HCT116 (cell line): ENCODE measurements at regions not wholly inside any gene's neighbourhood (a gene's known extent, or its start where the extent isn't known, plus 50 kb on each side); places are given as distances from the start of the nearest gene placed in this dataset.

Experiments
- ATAC-seq: fragments of 200-7000 bp; cut with Tn5 transposase; 2 replicates; pipeline ENCODE4 v1.9.1; 2020; ENCODE audit warnings: mild to moderate bottlenecking, moderate library complexity
- BruUV-seq: library from RNA; stranded (reverse); fragments of 400-500 nt; replicated peaks from 2 replicates; lab custom pipeline; 2021; lab: Mats Ljungman, UMichigan
- CTCF ChIA-PET: fragments of 300-600 bp; sonication (Branson Sonifier 250); formaldehyde crosslinking; loops from one replicate; lab custom pipeline; 2021; ENCODE audit warnings: antibody characterized with exemption; lab: Charles Lee
- POLR2A ChIA-PET: fragments of 300-600, 350-600 bp; sonication (Branson Sonifier 250); formaldehyde crosslinking; loops from one replicate; lab custom pipeline; 2021; ENCODE audit warnings: antibody characterized with exemption; lab: Charles Lee
- RAD21 ChIA-PET, 2 experiments: fragments of 300-600 bp; sonication (Branson Sonifier 250); formaldehyde crosslinking; loops; one replicate each; lab custom pipeline; 2023; ENCODE audit warnings: low total read pairs in 2 of 2; ENCODE audit not compliant: uncharacterized antibody in 2 of 2, unreplicated experiment in 2 of 2, low non-redundant PET in 1 of 2; lab: Charles Lee
- DNase-seq: peaks from one replicate; pipeline ENCODE4 v3.0.0-alpha.2; 2010; ENCODE audit warnings: low read depth, low spot score
- H2AFZ ChIP-seq: fragments of 200-600 bp; shearing (Covaris generic), sonication (generic); 2 replicates; pipeline ENCODE4 v1.6.1; 2017; ENCODE audit warnings: low read depth, mixed run types, mixed read lengths, antibody characterized with exemption, low read length; ENCODE audit not compliant: poor library complexity, severe bottlenecking
- H3K27ac ChIP-seq: 2 replicates; pipeline ENCODE4 v1.5.1; 2012; ENCODE audit warnings: low read depth, low read length
- H3K27me3 ChIP-seq: fragments of 200-600 bp; sonication (generic); 2 replicates; pipeline ENCODE4 v1.6.1; 2016; ENCODE audit warnings: mixed run types, low read length, mixed read lengths; ENCODE audit not compliant: insufficient read depth
- H3K36me3 ChIP-seq, 2 experiments: fragments of 200-500 bp in 1 of 2; fragments of 200-600 bp in 1 of 2; sonication (Bioruptor generic) in 1 of 2; sonication (generic) in 1 of 2; 2 replicates each; pipeline versions ENCODE4 v1.5.1 to v1.6.1; 2014 to 2016; ENCODE audit warnings: low read length in 2 of 2, inconsistent platforms in 1 of 2, mixed read lengths in 1 of 2, mixed run types in 1 of 2; ENCODE audit not compliant: insufficient read depth in 2 of 2, control insufficient read depth in 1 of 2
- H3K4me1 ChIP-seq, 2 experiments: fragments of 200-600 bp in 1 of 2; sonication (generic) in 1 of 2; 2 replicates each; pipeline versions ENCODE4 v1.5.1 to v1.6.1; 2012 to 2017; ENCODE audit warnings: low read length in 2 of 2, inconsistent platforms in 1 of 2, mild to moderate bottlenecking in 1 of 2, mixed read lengths in 1 of 2, mixed run types in 1 of 2, moderate library complexity in 1 of 2; ENCODE audit not compliant: insufficient read depth in 2 of 2, control insufficient read depth in 1 of 2
- H3K4me2 ChIP-seq: fragments of 200-600 bp; sonication (generic); 2 replicates; pipeline ENCODE4 v1.6.1; 2017; ENCODE audit warnings: mixed run types, low read length, mixed read lengths
- H3K4me3 ChIP-seq, 2 experiments: fragments of 200-600 bp in 1 of 2; sonication (generic) in 1 of 2; replicated peaks in 1 of 2; 2 replicates each; pipeline ENCODE4 v1.5.1; 2011 to 2016; ENCODE audit warnings: low read length in 2 of 2, control low read depth in 1 of 2, low read depth in 1 of 2, mild to moderate bottlenecking in 1 of 2, mixed read lengths in 1 of 2, mixed run types in 1 of 2
- H3K79me2 ChIP-seq: fragments of 200-600 bp; sonication (generic); 2 replicates; pipeline ENCODE4 v1.6.1; 2017; ENCODE audit warnings: mild to moderate bottlenecking, mixed run types, low read length, moderate library complexity, mixed read lengths; ENCODE audit not compliant: insufficient read depth
- H3K9ac ChIP-seq: fragments of 200-600 bp; sonication (generic); 2 replicates; pipeline ENCODE4 v1.6.1; 2016; ENCODE audit warnings: low read length, mixed read lengths
- H3K9me2 ChIP-seq: fragments of 200-600 bp; sonication (generic), shearing (Covaris generic); 2 replicates; pipeline ENCODE4 v1.6.1; 2017; ENCODE audit warnings: mixed run types, mild to moderate bottlenecking, moderate library complexity; ENCODE audit not compliant: insufficient read depth
- H3K9me3 ChIP-seq, 2 experiments: fragments of 200-500 bp in 1 of 2; fragments of 200-600 bp in 1 of 2; sonication (Bioruptor generic) in 1 of 2; sonication (generic) in 1 of 2; 2 replicates each; pipeline ENCODE4 v1.6.1; 2014 to 2017; ENCODE audit warnings: low read length in 2 of 2, mixed read lengths in 2 of 2, inconsistent platforms in 1 of 2, low read depth in 1 of 2, mild to moderate bottlenecking in 1 of 2, mixed run types in 1 of 2, moderate library complexity in 1 of 2; ENCODE audit not compliant: control insufficient read depth in 1 of 2, insufficient read depth in 1 of 2
- H4K20me1 ChIP-seq: fragments of 200-600 bp; sonication (generic), shearing (Covaris generic); 2 replicates; pipeline ENCODE4 v1.6.1; 2017; ENCODE audit warnings: mixed run types, mild to moderate bottlenecking, moderate library complexity; ENCODE audit not compliant: insufficient read depth
- ATF3 ChIP-seq: IDR thresholded peaks from 2 replicates; pipeline ENCODE4 v1.6.1; 2012
- CEBPB ChIP-seq: IDR thresholded peaks from 2 replicates; pipeline ENCODE4 v1.6.1; 2012; ENCODE audit warnings: low read depth
- EGR1 ChIP-seq: IDR thresholded peaks from 2 replicates; pipeline ENCODE4 v1.6.1; 2012; ENCODE audit warnings: low read depth
- EZH2 ChIP-seq: fragments of 200-600 bp; sonication (generic); IDR thresholded peaks from 2 replicates; pipeline ENCODE4 v1.6.1; 2017; ENCODE audit warnings: antibody characterized with exemption, mixed run types
- EZH2phosphoT487 ChIP-seq: fragments of 200-600 bp; IDR thresholded peaks from 2 replicates; pipeline ENCODE4 v1.6.1; 2018; ENCODE audit warnings: antibody characterized with exemption, borderline replicate concordance
- FOSL1 ChIP-seq: IDR thresholded peaks from 2 replicates; pipeline ENCODE4 v1.6.1; 2012; ENCODE audit warnings: low read depth
- MAX ChIP-seq: IDR thresholded peaks from 2 replicates; pipeline ENCODE4 v1.6.1; 2012
- POLR2A ChIP-seq: IDR thresholded peaks from 2 replicates; pipeline ENCODE4 v1.7.0; 2011; ENCODE audit warnings: borderline replicate concordance; ENCODE audit not compliant: insufficient read depth, insufficient read length; ENCODE audit errors: extremely low read depth
- POLR2AphosphoS5 ChIP-seq: IDR thresholded peaks from 2 replicates; pipeline ENCODE4 v1.6.1; 2011; ENCODE audit warnings: mild to moderate bottlenecking, low read depth, low read length, moderate library complexity
- RAD21 ChIP-seq: IDR thresholded peaks from 2 replicates; pipeline ENCODE4 v1.6.1; 2012; ENCODE audit warnings: low read depth, mild to moderate bottlenecking
- SP1 ChIP-seq: IDR thresholded peaks from 2 replicates; pipeline ENCODE4 v1.6.1; 2012; ENCODE audit warnings: low read depth
- SRF ChIP-seq: IDR thresholded peaks from 2 replicates; pipeline ENCODE4 v1.6.1; 2012; ENCODE audit warnings: low read depth
- YY1 ChIP-seq: IDR thresholded peaks from 2 replicates; pipeline ENCODE4 v1.6.1; 2011; ENCODE audit warnings: low read length, low read depth, moderate library complexity, mild to moderate bottlenecking; ENCODE audit not compliant: insufficient replicate concordance; ENCODE audit errors: extremely low read depth
- ZBTB33 ChIP-seq: IDR thresholded peaks from 2 replicates; pipeline ENCODE4 v1.6.1; 2011; ENCODE audit warnings: mild to moderate bottlenecking, low read length, moderate library complexity; ENCODE audit not compliant: insufficient replicate concordance; ENCODE audit errors: extremely low read depth
- ZFX ChIP-seq: fragments of 450-650 bp; IDR thresholded peaks from 2 replicates; pipeline ENCODE4 v1.6.1; 2017
- intact Hi-C: fragments of 100-400 bp; cut with micrococcal nuclease; formaldehyde crosslinking; loops from 2 replicates; pipeline ENCODE4 v1.10.0; 2022

- Histone ChIP-seq H3K79me2 (no peaks in the 10 kb centered on the region), H3K27ac (no peak overlapping the region), H4K20me1 (no peaks in the 10 kb centered on the region), H3K27me3 (no peaks in the 10 kb centered on the region), H3K9me3 (no peaks in the 10 kb centered on the region), H3K9ac (no peak overlapping the region), H2AFZ (no peak overlapping the region), H3K9me2 (no peaks in the 10 kb centered on the region), H3K36me3 (no peaks in the 10 kb centered on the region), H3K4me1 (peaks cover 4 to 8% of the 10 kb centered on the region in 2 experiments; a peak in 2 of 4 replicates), H3K4me2 (no peak overlapping the region), H3K4me3 (no peak overlapping the region)
- intact Hi-C loops = no loop called here
- CTCF ChIA-PET = no interaction called here
- ATAC-seq = no peak
- BruUV-seq = no TSS peak
- RAD21 ChIA-PET = no interaction called here
- TF ChIP-seq CEBPB (no peak), MAX (no peak), SRF (no peak), SP1 (no peak), EGR1 (no peak), FOSL1 (no peak), POLR2A (no peak), YY1 (no peak), ZFX (no peak), RAD21 (no peak), EZH2phosphoT487 (no peak), ATF3 (no peak), ZBTB33 (no peak), EZH2 (no peak), POLR2AphosphoS5 (no peak)
- DNase-seq = no peak
- POLR2A ChIA-PET = no interaction called here
Observed at GRCh38 chr21:39080366-39080765, 102.9 kb downstream of the PSMG1 start.
